GM19455 (cell line): ENCODE measurements at regions not wholly inside any gene's neighbourhood (a gene's known extent, or its start where the extent isn't known, plus 50 kb on each side); places are given as distances from the start of the nearest gene placed in this dataset.

Experiments
- ATAC-seq: cut with Tn5 transposase; IDR thresholded peaks from one replicate; pipeline ENCODE4 v1.9.1; 2021; ENCODE audit not compliant: unreplicated experiment

DNA sequence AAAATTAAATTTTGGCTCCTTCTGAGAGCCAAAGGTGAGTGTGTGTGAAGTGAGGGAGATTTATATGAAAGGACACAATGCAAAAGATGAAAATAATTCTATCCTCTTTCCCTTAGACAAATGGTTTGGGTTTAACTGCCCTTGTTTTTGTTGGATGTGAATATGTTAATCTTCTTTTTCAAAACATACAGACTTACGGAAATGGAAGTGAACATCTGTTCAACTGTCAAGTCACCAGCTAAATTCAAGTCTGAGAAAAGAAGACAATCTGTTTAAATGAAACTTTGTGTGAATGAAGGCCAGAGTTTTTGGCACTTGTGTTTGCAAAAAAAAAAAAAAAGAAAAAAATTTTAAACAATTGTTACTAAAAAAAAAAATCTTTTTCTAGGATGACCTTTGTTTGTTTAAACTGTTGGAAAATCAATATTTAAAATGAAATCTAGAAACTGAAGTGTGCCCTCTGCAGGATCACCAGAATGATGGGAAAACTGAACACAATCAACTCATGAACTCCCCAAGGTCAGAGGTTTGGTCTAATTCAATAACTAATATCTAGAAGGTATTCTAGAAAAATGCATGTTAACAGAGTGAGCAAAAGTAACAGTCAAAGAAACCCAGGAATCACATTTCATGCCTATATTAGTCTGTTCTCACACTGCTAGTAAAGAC is 448.8 kb downstream of the FLRT2 start:
- ATAC-seq: no peak

DNA sequence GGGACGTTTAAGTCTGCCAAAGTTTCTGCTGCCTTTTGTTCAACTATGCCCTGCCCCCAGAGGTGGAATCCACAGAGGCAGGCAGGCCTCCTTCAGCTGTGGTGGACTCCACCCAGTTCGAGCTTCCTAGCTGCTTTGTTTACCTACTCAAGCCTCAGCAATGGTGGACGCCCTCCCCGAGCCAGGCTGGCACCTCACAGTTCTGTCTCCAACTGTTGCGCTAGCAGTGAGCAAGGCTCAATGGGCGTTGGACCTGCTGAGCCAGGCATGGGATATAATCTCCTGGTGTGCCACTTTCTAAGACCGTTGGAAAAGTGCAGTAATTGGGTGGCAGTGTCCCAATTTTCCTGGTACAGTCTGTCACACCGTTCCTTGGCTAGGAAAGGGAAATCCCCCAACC is 444.7 kb downstream of the FLRT2 start:
- ATAC-seq: no peak

DNA sequence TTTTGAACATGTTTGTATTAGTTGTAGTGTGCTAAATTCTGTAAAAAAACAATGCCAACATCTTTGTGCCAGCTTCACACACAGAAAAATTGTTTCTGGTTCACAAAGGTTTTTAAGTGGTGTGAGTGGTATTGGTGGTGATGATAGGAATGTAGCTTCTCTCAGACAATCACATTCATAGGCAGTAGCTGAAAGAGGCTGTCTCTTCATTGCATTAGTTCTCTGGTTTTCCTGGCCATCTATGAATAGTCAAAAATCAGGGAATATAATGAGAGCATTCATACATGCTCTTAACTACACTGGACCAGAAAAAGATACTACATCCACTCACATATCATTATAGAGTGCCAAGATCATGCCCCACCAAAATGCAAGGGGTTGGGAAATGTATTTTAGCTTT is 433.5 kb downstream of the FLRT2 start:
- ATAC-seq: no peak

DNA sequence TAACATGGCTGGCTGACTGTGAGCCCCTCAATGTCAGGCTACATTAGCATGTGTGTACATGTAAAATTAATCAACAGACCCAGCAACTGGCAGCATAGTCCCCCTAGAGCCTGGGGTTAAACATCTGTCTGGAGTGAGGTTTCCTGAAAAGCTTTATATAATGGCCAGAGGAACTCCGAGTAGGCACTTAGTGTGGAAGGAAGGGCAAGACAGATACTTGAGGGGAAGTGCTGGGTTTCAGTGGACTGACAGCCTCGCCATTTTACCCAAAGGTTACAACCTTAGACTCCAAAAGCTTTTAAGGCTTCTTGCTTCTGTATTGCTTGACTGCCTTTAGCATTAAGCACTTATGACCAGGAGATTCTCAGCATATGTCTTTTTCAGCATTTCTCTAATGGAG is 430.8 kb downstream of the FLRT2 start:
- ATAC-seq: no peak

DNA sequence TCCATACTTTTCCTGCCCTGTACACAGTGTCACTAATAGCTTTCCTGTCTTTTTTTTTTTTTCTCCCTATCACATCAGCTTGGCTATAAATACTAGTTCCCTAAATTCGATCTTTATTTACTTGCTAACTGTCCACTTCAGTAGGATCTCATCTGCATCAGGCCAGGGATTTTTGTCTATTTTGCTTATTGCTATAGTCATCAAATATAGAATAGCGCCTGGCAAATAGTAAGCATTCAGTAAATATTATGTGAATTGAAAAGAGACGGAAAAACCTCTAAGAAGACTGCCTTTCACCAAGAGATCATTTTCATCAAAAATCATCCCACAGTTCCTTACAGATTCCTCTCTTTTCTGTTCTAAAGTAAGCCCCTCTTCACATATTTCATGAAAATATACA is 429.1 kb downstream of the FLRT2 start:
- no peak for ATAC-seq

DNA sequence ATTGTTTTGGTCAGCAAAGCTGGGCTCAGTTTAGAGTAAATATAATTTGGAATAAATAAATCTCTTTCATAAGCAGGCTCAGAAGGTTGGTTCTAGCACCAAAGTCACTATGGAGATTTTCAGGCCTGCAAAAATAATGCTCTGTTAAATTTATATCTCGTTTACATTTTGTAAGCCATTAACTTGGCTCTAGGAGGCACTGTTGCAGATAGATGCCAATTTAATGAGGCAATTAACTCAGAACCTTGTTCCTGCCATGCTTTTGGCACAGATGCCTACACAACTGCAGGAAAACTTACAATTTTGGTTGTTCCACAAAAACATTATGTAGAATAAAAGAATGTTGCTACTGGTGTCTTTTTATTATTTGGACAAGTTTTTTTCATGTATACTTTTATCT is 428.1 kb downstream of the FLRT2 start:
- ATAC-seq: no peak

DNA sequence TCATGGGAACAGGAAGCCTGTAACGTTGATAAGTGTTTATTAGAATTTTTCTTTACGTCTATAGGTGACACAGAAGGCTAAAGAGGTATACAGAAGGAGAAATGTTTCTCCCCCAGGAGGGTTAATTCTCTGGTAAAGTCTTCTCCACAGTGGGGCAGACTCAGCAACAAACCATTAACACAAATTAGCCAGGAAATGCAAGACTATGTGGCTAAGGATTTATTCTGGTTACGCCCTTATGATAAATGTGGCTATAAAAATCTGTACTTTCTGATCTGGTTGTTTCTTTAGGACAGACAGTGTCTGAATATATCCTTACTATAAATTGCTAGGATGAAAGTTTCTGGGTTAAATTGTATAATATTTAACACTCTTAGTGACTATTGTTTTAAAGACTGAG is 423.3 kb downstream of the FLRT2 start:
- no peak for ATAC-seq

DNA sequence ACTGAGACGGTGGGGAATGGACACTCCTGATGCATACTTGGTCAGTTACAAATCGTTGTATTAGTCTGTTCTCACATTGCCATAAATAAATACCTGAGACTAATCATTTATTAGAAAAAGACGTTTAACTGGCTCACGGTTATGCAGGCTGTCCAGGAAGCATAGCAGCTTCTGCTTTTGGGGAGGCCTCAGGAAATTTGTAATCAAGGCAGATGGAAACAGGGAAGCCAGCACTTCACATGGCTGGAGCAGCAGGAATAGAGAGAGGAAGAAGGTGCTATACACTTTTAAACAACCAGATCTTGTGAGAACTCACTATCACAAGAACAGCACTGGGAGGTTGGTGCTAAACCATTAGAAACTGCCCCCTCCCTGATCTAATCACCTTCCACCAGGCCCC is 418.2 kb downstream of the FLRT2 start:
- ATAC-seq: no peak

DNA sequence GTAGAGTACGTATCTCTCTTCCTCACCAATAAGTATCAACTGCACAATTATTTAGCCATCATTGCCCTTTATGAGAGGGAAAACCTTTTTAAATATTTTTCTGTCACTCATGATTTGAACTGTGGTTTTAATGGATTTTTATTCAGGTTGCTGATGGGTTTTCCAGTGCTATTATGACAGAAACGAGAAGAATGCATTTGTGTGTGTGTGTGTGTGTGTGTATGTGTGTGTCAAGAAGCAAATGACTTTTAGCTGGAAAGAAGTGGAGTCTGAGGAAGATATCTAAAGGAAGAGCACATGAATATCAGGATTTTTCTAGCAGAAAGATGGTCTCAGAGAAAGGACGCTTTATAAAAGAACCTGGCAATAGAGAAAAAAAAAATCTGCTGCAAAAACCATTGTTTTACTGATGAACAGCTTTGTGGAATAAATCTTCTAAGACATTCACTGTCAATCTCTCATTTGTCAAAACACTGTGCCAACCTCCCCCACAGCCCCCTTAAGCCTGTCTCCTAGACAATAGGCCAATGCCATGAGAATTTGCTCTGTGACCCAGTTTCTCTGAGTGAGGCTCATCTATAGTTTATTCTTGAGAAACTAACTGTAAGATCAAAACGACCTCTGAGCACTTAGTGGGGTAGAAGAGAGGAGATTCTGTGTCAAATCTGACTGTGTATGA is 417.7 kb downstream of the FLRT2 start:
- no peak for ATAC-seq

DNA sequence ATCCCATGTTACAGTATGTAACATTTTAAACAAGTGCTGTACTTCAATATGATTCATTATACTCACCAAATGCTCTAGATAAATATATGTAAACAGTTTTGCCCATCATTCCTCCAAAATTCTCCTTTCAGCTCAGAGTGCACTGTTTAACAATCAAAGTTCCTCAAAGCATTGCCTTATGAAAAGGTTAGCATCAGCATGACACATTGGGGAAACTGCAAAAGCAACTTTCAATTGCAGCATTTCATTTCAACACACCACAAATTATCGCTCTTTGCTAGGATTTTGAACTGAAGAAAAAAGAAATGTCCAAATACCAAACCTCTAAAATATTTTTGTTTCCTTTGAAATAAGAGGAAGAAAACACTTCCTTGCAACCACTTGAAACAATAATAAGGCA is 413.2 kb downstream of the FLRT2 start:
- no peak for ATAC-seq

DNA sequence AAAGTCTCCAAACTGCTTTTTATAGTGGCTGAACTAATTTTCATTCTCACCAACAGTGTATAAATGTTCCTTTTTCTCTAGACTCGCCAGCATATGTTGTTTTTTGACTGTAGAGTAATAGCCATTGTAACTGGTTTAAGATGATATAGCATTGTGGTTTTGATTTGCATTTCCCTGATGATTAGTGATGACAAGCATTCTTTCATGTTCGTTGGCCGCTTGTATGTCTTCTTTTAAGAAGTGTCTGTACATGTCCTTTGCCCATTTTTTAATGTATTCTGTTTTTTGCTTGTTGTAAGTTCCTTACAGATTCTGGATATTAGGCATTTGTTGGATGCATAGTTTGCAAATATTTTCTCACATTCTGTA is 404.9 kb downstream of the FLRT2 start:
- peak; percentile 51 for ATAC-seq

DNA sequence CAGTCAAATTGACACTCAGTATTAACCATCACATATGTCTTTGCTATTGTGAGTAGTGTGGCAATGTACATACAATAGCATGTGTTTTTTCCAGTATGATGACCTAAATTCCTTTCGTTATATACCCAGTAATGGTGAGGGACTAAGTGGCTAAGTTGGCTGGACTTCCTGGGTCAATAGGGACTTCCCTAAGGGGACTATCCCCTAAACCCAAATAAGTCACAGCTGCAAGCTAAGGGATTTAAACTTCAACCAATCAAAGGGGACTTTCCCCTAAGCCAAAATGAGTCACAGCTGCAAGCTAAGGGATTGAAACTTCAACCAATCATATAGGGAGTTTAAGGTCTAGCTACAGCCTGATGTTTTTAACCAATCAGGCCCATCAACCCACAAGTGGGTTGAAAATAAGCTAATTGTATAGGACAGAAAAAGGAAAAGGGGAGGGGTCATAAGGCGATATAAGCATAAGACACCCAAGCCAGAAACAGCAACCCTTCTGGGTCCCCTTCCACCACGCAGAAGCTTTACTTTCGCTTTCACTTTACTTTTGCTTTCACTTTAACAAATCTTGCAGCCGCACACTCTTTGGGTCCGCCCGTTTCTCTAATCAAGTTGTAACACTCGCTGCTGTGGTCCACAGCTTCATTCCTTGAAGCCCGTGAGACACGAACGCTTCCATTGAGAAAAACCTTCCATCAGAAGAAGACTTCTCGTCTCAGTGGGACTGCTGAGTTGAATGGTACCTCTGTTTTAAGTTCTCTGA is 404.4 kb downstream of the FLRT2 start:
- ATAC-seq: peak; percentile 91

DNA sequence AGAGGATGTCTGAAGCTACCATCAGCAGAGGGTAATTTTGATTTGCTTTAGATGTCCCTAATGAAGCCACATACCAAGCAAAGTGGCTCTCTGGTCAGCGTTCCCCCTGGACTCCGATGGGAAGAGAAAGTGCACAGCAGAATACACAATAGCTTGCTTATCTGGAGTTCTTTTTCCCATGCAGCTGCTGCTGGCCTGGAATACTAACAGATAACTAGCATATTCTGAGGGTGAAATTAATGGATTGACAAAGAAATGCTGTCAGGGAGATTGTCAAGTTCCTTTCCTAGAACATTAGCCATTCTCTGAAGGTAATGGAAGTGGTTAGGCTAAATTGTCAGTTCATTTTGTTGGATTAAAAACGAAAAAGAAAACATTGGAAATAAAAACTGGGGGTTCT is 391.3 kb downstream of the FLRT2 start:
- no peak for ATAC-seq

DNA sequence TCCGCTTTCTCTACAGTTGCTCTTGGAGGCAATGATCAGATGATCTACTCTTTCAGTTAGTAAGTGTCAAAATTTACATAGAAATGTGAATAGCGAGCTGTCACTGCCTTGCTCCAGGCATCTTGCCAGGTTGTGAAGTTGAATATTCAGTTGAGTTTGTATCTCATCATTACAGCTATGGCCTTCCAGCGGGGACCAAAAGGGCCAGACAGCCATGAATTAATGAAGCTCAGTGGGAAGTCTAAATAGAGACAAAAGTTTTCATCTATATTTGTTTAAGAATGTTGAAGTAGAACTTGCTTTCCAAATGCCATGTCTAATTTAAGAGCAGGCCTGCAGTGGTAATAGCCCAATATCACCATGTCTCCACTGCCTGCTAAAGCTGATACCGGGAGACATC is 387.8 kb downstream of the FLRT2 start:
- ATAC-seq: no peak

DNA sequence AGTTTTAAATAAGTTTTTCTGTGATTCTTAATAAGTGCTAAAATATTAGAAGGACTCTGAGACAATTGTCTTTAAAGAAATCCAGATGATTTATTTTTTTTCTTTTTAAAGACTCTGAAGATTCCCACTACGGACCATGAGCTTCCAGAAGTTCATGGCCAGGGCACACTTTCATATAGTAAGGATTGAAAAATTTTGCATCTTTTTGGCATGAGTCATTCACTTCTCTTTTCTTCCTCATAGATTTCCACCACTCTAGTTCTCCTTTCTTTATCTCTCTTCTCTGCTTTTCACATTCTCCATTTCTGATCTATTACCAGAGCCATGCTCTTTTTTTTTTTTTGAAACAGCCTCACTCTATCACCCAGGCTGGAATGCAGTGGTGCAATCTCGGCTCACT is 385.8 kb downstream of the FLRT2 start:
- ATAC-seq: no peak

DNA sequence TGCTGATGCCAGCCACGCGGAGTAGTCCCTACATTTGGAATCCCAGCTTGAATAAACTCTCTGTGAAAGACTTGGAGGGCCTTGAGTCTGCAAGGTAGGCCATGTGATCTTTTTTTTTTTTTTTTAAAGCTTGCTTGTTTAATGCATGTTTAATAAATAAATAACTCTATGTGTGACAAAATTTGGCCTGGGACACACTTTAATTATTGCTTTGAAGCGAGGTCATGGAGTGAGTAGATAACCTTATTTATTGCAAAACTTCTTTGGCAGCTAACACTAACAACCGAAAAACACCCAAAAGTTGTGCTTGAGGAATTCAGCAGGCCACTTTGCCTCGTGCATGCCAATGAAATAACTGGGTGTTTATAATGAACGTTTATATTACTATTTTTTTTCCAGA is 382.2 kb downstream of the FLRT2 start:
- ATAC-seq: no peak

DNA sequence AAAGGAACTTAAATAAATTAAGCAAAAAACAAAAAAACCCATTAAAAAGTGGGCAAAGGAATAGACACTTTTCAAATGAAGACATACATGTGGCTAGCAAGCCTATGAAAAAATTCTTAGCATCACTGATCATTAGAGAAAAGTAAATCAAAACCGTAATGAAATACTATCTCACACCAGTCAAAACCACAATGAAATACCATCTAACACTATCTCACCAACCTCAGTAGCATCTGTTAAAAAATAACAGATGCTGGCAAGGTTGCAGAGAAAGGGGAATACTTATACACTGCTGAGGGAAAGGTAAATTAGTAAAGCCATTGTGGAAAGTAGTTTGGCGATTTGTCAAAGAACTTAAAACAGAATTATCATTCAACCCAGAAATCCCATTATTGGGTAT is 381.1 kb downstream of the FLRT2 start:
- ATAC-seq: no peak

DNA sequence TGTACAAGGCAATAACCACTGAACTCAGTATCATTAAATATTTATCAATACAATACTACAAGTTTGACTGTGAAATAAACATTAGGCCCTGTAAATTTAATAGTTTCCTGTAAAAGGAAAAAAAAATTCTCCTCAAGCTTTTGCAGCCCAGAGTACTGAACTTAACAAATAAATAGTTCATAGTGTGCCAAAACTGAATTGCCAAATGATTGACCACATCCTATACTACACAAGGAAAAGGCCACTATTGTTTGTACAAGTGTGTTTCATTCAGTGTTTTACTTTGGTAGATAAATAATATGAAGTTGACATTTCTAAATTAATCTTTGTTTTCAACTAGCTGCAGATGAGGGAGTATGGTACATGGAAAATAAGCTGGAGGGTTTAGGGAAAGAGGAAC is 379.6 kb downstream of the FLRT2 start:
- ATAC-seq: no peak

DNA sequence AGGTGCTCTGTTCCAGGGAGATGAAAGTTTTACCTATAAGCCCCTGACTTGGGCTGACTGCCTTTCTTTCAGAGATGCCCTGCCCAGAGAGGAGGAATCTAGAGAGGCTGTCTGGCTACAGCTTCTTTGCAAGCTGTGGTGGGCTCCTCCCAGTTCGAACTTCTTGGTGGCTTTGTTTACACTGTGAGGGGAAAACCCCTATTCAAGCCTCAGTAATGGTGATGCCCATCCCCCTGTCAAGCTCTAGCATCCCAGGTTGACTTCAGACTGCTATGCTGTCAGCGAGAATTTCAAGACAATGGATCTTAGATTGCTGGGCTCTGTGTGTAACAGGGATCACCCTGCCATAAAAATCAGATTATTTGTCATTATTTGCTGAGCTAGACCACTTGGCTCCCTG is 377.6 kb downstream of the FLRT2 start:
- no peak for ATAC-seq

DNA sequence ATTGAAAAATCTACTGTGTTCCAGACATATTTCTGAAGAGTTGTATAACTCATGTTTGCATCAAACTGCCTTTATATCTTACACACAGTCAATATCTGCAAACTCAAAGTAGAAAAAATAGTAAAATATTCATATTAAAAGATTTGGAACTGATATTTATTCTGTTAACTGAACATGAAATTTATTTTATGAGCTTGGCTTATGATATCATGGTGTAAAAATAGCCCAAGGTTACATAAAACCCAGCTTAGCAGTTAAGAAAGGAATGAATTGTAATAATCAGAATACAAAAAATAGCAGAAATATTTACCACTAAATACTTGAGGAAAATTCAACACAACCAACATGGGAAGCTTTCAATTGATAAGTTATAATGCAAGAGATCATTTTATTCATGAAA is 367.9 kb downstream of the FLRT2 start:
- ATAC-seq: no peak

DNA sequence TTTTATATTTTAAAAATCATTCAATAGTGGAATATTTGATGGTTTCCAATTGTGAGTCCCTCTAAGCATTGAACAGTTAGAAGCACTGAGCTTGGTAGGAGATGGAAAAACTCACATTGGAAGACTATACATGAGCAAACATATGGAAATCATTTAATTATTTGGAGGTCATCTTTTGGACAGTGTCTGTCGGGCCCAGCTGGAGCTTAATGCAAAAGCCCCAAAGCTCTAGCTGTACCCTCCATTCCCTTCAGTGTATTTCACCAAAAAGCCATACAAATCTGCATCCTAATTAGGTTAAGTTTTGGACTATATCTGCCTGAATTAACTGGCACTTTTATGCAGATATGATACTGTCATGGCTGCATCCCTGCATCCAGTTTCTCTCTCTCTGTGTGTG is 365.7 kb downstream of the FLRT2 start:
- ATAC-seq: no peak

DNA sequence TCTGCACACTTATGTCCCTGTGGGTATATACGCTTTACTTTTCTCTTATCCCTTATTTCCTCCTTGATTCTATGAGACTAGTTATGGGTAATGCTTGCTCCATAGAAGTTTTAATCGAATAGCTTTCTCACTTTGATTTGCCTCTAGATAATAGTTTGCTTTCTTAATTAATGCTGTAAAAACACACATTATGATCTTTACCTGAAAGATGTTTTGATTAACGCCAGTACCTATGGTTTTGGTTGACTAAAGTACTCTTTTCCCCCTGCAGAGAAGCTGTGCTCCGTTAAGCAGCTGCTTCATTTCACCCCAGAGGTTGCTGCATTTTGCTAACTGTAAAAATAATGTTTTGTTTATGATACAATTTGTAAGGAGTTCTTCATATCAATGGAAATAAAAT is 362.3 kb downstream of the FLRT2 start:
- no peak for ATAC-seq
